HG03565 (cell line): ENCODE measurements at regions not wholly inside any gene's neighbourhood (a gene's known extent, or its start where the extent isn't known, plus 50 kb on each side); places are given as distances from the start of the nearest gene placed in this dataset.
A peak's percentile ranks its signal among the peaks of the same experiment; 100 is the strongest.
"Not testable (repeated sequence)": the region's sequence is repeated elsewhere in the genome, so short reads cannot be mapped to it uniquely, and the experiment has no call there.

Source experiments
- ATAC-seq: cut with Tn5 transposase; IDR thresholded peaks from one replicate; pipeline ENCODE4 v1.9.1; 2021; ENCODE audit warnings: mild to moderate bottlenecking, moderate library complexity; ENCODE audit not compliant: unreplicated experiment

- no peak for ATAC-seq
These were observed 57.6 kb downstream of the PTTG1 start for GRCh38 chr5:160479220-160479619.

GRCh38 chr5:160479926-160480325 lies 58.3 kb downstream of the PTTG1 start:
- ATAC-seq, result no peak

- no peak for ATAC-seq
These were observed 59.0 kb downstream of the PTTG1 start for GRCh38 chr5:160480652-160481051.

- ATAC-seq, result no peak
These were observed 63.0 kb downstream of the PTTG1 start for GRCh38 chr5:160484678-160485077.

- ATAC-seq, result no peak
These were observed 63.8 kb downstream of the PTTG1 start for GRCh38 chr5:160485364-160485969.

- peak; percentile 64 for ATAC-seq
These were observed 64.9 kb downstream of the PTTG1 start for GRCh38 chr5:160486573-160486972.

GRCh38 chr5:160488394-160489325 lies 67.0 kb downstream of the PTTG1 start:
- ATAC-seq, result no peak

- no peak for ATAC-seq
These were observed 69.8 kb downstream of the PTTG1 start for GRCh38 chr5:160491438-160491837.

GRCh38 chr5:160492565-160492964 lies 70.9 kb downstream of the PTTG1 start:
- ATAC-seq, result no peak

- no peak for ATAC-seq
These were observed 72.2 kb downstream of the PTTG1 start for GRCh38 chr5:160493806-160494338.

GRCh38 chr5:160494451-160494850 lies 72.8 kb downstream of the PTTG1 start:
- no peak for ATAC-seq

GRCh38 chr5:160496334-160496733 lies 74.7 kb downstream of the PTTG1 start:
- ATAC-seq, result peak; percentile 55

GRCh38 chr5:160496784-160497183 lies 75.1 kb downstream of the PTTG1 start:
- no peak for ATAC-seq

- ATAC-seq, result no peak
These were observed 76.2 kb downstream of the PTTG1 start for GRCh38 chr5:160497878-160498277.

- not testable (repeated sequence) for ATAC-seq
These were observed 76.9 kb downstream of the PTTG1 start for GRCh38 chr5:160498441-160499043.

GRCh38 chr5:160500786-160501779 lies 79.4 kb downstream of the PTTG1 start:
- no peak for ATAC-seq

GRCh38 chr5:160504906-160505305 lies 83.3 kb downstream of the PTTG1 start:
- no peak for ATAC-seq

- peak; percentile 70 for ATAC-seq
These were observed 84.7 kb downstream of the PTTG1 start for GRCh38 chr5:160506006-160507004.

GRCh38 chr5:160507221-160507721 lies 85.6 kb downstream of the PTTG1 start:
- ATAC-seq, result peak; percentile 31
